ENCODE measurements at regions not wholly inside any gene's neighbourhood (a gene's known extent, or its start where the extent isn't known, plus 50 kb on each side); places are given as distances from the start of the nearest gene placed in this dataset.
A peak's percentile ranks its signal among the peaks of the same experiment; 100 is the strongest.
"Not testable (repeated sequence)": the region's sequence is repeated elsewhere in the genome, so short reads cannot be mapped to it uniquely, and the experiment has no call there.

DNA sequence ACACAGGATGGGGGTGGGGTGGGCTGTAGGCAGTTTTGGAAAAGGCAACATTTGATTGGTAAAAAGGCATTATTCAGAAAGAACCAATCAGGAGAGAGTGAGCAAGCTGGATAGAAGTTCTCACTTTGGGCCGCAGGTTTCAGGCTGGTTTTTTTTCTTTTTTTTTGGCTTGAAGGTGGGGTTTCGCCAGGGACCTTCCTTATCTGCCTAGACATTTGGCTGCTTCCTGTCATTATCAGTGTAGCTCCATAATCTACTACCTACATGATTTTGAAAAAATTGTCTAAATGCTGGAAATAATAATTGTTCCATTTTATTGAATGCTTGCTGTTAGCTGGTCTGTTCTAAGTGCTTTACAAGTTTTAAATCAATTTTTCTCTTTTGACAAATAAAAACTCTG lies 649.0 kb downstream of the TMTC2 start:
- DNase-seq (ENCODE audit: low read depth) = no peak

DNA sequence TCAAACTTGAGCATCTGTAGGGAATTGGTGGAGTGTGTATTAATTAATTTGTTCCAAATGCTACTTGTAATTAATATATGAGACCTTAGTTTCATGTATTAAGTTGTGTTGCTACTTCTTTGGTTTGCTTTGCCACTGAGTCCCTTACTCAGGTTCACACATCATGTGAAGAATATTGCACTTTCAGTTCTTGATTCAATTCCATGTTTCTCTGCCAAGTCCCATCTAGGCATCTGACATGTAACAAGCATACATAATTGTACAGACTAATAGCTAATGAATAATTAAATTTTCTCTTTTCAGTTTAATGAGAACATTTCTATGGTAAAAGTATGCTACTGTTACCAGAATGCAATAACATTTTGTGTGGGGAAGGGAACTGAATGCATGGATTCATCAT lies 640.0 kb downstream of the TMTC2 start:
- DNase-seq (ENCODE audit: low read depth) = no peak

DNA sequence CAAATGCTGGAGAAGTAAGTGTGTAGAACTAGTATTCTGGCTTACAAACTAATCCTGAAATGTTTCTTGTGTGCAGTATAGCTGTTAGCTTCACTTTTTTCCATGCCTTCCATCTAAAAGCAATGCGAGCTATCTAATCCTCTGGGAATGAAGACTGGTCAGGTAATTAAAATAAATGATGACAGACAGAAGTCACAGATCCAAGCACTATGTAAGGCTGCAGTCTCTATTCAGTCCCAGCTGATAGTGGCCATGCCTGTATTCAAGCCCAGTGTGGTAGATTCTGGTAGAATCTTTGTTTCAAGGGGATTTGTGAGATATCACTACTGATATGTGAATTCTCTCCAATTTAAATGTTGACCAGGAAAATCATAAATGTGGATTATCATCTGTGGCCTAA lies 637.2 kb downstream of the TMTC2 start:
- DNase-seq (ENCODE audit: low read depth) = no peak

DNA sequence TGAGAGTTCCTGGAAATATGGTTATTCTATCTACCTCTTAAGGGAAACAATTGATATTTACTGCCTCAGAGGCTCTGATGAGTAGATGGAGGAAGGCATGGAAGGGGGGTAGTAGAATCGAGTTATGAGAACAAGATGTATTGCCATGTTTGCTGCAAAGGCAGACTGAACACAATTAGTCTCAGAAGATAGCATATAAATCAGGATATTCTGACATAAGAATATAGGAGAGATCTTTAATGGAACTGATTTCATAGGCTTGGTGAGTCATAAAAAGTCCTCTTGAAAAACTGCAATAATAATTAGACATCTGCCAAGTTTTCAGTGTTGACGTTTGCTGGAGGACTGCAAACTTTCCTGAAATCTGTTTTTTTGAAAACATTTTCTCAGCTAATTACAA lies 636.1 kb downstream of the TMTC2 start:
- DNase-seq (ENCODE audit: low read depth) = no peak

DNA sequence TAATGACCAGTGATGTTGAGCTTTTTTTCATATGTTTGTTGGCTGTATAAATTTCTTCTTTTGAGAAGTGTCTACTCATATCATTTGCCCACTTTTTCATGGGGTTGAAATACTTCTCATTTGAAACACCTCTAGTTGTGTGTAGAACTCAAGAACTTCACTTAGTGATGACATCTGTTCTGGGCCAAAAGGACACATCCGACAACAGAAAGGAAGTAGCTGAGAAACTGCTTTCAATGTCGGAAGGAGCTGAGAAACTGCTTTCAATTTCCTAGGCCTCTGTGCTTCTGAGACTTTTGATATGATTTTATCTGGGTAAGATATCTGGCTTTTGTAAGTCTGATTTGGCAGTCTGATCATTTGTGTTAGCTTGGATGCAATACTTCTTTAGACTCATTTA lies 635.3 kb downstream of the TMTC2 start:
- DNase-seq (ENCODE audit: low read depth) = no peak

DNA sequence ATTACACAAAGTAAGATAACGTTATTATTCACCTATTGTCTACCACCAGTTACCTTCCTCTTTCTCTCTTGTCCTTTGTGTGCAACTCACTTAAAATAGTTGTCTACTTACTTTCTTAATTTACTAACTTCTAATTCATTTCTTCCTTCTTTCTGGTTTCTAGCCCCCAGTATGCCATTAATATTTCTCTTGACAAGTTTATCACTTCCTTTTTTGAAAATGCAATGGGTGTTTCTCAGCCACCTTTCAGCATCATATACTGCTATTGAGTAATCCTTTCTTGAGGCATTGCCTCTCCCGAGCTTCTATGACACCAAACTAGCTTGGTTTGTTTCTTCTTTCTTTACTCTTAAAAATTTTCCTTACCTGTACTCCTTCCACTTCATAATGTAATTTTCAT lies 633.6 kb downstream of the TMTC2 start:
- DNase-seq (ENCODE audit: low read depth) = no peak

DNA sequence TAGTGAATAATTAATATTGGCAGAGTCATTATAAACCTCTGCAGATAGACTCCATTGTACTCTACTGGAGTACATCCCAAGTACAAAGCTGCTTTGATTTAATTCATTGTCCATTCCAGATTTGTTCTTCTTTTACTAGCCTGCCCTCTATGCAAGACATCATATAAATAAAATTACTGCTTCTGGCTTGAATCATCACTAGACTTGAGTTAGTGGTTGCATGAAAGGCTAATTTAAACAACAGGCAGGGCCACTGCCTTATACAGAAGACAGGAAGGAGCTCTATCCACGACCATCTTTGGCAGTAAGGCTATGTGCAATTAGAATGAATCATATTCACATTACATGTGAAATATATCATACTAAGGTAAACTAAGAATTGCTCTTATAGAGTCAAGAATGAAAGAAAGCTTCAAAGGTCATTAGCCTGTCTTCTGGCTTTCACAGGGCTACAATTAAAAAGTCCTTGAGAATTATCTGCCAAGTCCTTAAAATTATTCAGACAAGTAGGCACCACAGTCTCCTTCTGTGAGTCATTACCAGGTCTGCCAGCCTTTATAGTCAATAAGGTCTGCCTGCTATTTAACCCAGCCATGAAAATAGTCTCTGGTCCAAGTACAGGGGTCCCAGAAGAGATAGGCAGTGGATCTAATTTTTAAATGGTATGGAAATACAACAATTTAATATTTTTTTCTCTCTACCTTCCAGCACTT lies 631.8 kb downstream of the TMTC2 start:
- peak; percentile 6 for DNase-seq (ENCODE audit: low read depth)

DNA sequence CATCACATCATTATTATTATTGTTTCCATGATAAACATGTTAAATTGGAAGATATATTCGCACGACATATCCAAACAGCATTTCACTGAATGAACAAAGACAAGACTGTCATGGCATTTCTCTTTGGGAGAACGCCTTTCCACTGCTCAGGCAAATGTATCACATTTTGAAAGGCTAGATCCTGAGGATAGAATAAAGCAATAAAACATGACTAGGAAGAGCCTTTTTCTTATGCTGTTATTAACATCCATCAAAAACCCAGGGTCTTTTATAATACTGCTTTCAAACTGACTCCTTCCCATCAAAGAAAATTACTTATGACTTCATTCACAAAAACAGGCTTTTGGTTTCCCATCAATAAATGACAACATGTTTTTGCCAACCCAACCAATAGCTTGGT lies 630.9 kb downstream of the TMTC2 start:
- DNase-seq (ENCODE audit: low read depth) = no peak

DNA sequence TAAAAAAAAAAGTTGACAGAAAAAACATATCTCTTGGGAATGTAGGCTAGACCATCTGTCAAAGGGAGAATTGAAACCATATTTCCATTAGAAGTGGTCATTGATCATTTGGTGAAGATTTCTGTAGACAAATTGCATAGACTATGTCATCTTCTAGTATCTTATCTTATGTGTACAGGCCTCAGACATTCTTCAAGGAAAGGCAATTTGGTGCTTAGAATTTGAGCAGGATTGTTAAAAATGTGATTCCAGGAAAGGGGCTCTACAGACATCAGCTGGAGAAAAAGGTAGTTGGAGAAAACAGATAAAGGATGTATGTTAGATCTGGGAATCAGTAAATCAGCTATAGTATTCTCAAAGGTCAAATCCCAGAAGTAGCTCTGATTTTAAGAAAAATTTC lies 627.1 kb downstream of the TMTC2 start:
- no peak for DNase-seq (ENCODE audit: low read depth)

DNA sequence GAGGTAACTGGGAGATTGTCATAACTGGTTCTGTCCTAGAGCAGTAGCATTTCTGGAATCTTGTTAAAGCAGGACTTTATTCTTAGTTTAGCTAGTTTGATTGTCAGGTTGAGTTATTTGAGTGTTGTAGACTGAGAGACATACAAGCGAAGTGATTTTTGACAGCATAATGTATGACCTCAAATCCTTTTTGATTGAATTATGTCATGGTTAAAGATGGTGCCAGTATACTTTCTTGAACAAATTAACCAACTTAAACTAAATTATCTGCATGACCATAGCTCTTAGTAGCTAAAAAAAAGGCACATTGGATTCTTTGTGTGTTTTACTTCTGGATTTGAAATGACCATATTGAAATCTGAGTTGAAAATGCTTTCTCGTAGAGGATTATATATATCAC lies 626.6 kb downstream of the TMTC2 start:
- no peak for DNase-seq (ENCODE audit: low read depth)

DNA sequence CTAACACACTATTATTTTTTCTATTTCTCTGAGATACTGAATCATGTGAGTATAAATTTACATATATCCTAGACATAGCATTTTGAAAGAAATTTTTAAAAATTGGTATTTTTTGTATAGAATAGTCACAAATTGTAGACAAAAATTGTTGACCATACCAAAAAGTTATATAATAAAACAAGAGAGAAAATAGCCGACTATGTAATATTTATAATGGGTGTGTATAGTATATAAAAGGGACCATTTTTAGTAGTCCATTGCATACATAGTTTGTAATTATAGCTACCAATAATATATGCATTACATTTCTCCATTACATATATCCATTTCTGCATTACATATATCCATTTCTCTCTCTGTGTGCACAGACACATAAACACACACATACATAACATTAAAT lies 590.2 kb downstream of the TMTC2 start:
- no peak for DNase-seq (ENCODE audit: low read depth)

DNA sequence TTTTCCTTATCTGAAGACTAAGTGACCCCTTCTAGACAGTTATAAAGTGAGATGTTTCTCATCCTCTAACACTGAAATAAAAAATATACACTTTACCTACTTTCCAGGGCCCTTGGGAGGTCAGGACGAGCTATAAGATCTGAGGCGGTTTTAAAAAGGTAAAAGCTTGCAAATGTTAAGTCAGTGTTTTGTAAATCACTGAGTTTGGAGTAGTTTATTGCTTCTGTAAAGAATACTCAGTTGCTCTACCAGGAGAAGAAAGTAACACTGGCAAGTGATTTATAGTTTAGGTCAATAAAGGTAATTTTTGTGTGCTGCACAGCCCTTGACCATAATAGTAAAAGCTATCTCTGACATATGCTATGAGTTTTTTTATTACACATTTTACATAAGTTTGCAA lies 584.5 kb downstream of the TMTC2 start:
- no peak for DNase-seq (ENCODE audit: low read depth)

DNA sequence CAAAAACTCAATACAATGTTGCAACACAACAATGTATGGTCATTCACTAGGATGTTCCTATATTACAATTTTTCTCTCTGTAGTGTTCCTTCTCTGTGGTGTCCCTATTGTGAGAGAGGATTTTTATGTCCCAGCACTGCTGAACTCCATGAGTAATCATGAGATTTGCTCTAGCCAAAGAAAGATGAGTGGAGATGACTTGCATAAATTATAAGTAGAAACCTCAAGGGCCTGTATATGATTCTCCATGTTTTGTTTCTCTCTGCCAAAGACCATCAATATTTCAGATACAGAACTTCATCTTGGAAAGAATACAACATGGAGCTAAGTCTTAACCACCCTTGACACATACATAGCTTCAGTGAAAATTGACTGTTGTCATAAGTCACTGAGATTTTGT lies 579.1 kb downstream of the TMTC2 start:
- no peak for DNase-seq (ENCODE audit: low read depth)

DNA sequence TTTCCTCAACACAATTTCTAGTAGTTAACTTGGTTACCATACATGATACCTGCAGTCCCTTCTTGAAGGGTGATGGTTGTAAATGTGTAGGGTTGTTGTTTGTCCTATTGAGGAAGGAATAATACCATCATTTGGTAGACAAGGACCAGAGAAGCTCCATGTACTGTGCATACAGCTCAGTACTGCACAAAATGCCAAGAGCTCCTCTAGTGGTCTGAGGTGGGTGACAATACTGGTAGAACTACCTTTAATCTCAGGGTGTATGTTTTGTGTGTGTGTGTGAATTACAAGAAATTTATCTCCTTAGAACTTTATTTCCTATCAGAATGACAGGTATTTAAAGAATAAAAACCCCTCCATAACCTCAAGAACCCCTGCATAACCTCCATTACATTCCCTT lies 575.3 kb downstream of the TMTC2 start:
- DNase-seq (ENCODE audit: low read depth) = no peak

DNA sequence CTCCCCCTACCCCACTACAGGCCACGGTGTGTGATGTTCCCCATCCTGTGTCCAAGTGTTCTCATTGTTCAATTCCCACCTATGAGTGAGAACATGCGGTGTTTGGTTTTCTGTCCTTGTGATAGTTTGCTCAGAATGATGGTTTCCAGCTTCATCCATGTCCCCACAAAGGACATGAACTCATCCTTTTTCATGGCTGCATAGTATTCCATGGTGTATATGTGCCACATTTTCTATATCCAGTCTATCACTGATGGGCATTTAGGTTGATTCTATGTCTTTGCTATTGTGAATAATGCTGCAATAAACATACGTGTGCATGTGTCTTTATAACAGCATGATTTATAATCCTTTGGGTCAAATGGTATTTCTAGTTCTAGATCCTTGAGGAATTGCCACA lies 573.4 kb downstream of the TMTC2 start:
- not testable (repeated sequence) for DNase-seq (ENCODE audit: low read depth)

DNA sequence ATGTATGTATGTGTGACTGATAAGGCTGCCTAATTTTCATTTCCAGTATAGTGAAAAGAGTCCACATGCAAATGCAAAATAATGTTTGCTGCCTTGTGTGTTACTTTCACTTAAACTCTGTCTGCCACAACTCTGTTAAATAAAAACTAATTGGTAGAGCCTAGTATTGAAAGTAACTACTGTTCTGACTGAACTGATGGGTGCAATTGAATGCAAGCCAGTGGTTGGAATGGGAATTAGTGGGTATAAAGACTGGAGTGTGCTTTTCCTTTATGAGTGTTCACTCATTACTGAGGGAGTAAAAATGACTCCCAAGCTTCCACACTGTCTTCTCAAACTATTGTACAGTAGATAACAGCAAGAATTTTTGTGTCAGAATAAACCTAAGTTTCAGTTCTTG lies 571.0 kb downstream of the TMTC2 start:
- DNase-seq (ENCODE audit: low read depth) = no peak

DNA sequence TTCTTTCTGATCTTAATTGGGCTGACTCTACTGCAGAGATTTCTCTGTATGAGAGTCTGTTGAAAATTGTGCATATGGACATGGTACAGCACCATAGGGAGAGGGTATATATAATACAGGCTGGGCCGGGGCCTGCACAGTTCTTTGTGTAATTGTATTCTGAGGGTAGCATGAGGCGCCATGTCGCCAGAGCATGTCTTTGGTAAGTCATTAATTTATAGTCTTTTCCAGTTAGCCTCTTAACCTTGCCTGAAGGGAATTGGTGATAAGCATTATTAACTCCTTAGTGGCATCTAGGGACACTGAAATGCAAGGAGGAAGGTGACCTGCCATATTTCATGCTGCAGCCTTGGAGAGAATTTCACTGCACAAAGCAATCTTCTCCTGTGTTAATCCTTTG lies 569.9 kb downstream of the TMTC2 start:
- no peak for DNase-seq (ENCODE audit: low read depth)

DNA sequence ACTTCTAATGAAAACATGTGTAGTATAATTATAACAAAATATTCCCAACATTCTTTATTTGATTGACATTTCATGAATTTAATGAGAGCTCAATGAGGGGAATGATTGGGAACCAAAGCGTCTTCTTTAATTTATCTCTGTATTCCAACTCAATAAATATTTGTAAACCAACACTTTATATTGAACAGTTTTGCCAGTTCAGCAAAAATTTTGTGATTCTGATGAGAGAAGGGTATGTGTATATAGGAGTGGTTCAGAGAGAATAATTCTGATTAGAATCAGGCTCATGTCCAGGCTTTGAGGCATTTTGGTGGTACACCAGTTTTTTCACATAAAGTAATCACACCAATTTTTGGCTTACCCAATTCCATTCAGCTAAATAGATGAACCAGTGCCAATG lies 564.2 kb downstream of the TMTC2 start:
- no peak for DNase-seq (ENCODE audit: low read depth)

DNA sequence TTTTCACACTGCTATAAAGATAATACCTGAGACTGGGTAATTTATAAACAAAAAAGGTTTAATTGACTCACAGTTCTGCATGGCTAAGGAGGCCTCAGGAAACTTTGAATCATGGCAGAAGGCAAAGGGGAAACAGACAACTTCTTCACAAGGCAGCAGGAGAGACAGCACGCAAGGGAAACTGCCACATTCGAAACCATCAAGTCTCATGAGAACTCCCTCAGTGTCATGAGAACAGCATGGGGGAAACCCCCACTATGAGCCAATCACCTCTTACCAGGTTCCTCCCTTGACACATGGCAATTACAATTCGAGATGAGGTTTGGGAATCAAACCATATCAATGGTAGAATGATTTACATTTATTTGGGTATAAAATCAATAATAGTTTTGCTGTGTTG lies 558.5 kb downstream of the TMTC2 start:
- DNase-seq (ENCODE audit: low read depth) = no peak

DNA sequence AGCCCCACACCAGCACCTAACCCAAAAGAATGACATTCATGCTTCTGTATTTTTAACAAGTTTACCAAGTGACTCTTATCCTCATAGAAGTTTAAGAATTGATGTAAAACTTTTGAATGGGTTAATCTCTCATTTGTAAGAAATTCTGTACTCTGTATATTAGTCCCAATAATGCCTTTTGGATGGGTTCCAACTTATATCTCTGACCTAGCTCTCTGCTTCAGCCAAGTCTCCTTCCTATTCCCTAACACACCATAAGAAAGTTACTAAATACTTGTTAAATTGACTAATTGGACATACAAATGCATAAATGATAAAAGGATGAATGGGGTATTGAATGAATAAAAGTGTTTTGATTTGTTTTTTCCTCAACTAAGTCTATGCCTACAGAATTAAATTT lies 557.3 kb downstream of the TMTC2 start:
- no peak for DNase-seq (ENCODE audit: low read depth)

DNA sequence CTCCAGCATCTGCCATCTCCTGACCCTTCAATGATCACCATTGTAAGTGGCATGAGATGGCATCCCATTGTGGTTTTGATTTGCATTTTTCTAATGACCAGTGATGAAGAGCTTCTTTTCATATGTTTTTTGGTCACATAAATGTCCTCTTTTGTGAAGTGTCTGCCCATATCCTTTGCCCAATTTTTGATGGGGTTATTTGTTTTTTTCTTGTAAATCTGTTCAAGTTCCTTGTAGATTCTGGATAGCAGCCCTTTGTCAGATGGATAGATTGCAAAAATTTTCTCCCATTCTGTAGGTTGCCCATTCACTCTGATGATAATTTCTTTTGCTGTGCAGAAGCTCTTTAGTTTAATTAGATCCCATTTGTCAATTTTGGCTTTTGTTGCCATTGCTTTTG lies 547.3 kb downstream of the TMTC2 start:
- DNase-seq (ENCODE audit: low read depth) = not testable (repeated sequence)

DNA sequence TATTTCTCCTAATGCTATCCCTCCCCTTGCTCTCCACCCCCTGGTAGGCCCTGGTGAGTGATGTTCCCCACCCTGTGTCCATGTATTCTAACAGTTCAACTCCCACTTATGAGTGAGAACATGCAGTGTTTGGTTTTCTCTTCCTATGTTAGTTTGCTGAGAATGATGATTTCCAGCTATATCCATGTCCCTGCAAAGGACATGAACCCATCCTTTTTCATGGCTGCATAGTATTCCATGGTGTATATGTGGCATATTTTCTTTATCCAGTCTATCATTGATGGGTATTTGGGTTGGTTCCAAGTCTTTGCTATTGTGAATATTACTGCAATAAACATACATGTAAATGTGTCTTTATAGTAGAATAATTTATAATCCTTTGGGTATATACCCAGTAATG lies 540.3 kb downstream of the TMTC2 start:
- not testable (repeated sequence) for DNase-seq (ENCODE audit: low read depth)

DNA sequence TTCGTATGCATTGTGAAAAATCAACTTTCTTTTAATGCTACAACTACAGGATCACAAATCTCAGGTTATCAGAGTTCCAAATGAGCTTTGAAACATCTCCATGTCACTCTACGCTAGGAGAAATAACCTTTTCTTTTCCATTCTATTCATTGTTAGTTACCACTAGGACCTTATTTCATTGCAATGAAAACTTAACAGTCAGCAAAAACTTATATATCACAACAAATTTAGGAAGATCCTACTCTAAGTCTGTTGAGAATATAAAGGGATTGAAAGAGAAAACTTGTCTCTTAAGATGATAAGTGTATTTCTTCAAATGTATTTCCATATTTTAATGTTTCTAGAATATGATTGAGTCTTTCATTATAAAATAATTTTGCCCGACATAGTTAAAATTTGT lies 539.1 kb downstream of the TMTC2 start:
- DNase-seq (ENCODE audit: low read depth) = no peak

DNA sequence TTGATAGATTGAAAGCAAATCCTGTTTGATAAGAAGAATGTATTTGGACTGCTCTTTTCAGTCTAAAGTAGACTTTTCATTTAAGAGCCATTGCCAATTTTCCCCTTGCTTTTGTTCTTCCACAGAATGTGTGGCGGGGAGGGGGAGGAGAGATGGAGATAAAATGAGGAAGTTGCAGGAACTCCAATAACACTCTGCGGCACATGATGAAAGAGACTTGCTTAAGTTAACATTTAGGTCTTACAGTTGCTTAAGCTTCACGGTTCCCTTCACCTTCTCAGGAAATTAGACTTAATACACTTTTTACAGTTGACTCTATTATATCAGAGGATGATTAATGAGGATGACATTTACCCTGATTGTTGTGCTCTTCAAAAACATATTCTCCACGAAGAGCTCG lies 537.3 kb downstream of the TMTC2 start:
- DNase-seq (ENCODE audit: low read depth) = no peak

DNA sequence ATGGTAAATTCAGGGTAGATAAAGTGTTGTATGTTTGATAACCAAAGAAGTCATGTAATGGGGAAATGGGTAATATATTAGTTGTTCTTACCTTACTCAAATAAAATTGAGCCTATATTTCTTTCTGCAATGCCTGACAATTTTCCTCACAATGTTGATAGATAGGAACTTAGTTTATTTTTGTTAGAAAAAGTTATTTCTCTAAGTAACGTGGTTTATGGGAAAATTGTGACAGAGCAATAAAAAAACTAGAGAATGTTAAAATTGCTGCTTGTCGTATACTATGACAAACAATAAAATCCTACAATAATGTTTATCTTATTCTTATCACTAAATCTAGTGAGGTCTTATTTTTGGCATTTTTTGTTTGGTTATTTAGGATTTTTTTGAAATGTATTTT lies 534.1 kb downstream of the TMTC2 start:
- no peak for DNase-seq (ENCODE audit: low read depth)

All from GM04504 (cell line).